Dendritic cell treated with granulocyte-macrophage colony-stimulating factor and Interleukin-4, amounts not matched to agents 40 ng/mL and 50 ng/mL, for 4 days (primary cell): ENCODE measurements at regions not wholly inside any gene's neighbourhood (a gene's known extent, or its start where the extent isn't known, plus 50 kb on each side); places are given as distances from the start of the nearest gene placed in this dataset.

Experiments
- H3K27ac Mint-ChIP-seq: one replicate; pipeline ENCODE4 v1.8.0; 2022; ENCODE audit warnings: mild to moderate bottlenecking, mixed read lengths
- H3K27me3 Mint-ChIP-seq: one replicate; pipeline ENCODE4 v1.8.0; 2022; ENCODE audit warnings: mild to moderate bottlenecking, mixed read lengths
- H3K36me3 Mint-ChIP-seq: one replicate; pipeline ENCODE4 v1.8.0; 2022; ENCODE audit warnings: low read depth, mixed read lengths
- H3K4me1 Mint-ChIP-seq: one replicate; pipeline ENCODE4 v1.8.0; 2022; ENCODE audit warnings: low read depth, mixed read lengths
- H3K4me3 Mint-ChIP-seq: one replicate; pipeline ENCODE4 v1.8.0; 2022; ENCODE audit warnings: mild to moderate bottlenecking, moderate library complexity, mixed read lengths
- H3K9me3 Mint-ChIP-seq: one replicate; pipeline ENCODE4 v1.8.0; 2022; ENCODE audit warnings: mixed read lengths
- intact Hi-C: fragments of 100-400 bp; cut with micrococcal nuclease; formaldehyde crosslinking; loops from one replicate; pipeline ENCODE4 v1.15.0; 2022

DNA sequence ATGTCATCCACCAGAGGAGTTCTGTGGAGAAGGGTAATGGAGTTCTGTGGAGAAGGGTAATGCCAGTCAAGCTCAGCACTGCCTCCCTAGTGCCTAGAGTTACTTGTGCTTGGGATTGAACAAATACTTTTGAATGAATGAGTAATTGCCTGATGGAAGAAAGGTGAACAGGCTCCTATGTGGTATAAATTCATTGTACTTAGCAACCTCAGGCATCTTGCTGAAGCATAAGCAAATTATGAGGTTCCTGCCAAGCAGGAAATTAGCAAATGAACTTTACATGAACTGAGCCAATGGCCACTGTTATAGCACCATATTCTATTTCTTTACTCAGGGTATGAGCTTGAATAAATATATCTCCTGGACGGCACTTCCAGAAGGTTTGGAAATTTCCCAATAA, 1047.2 kb downstream of the SLC6A15 start:
- Mint-ChIP-seq H3K27me3 (no peaks in the 10 kb centered on the region), H3K4me1 (no peaks in the 10 kb centered on the region), H3K27ac (no peak overlapping the region), H3K4me3 (no peak overlapping the region), H3K36me3 (no peaks in the 10 kb centered on the region), H3K9me3 (no peaks in the 10 kb centered on the region)
- intact Hi-C loops, result no loop called here

DNA sequence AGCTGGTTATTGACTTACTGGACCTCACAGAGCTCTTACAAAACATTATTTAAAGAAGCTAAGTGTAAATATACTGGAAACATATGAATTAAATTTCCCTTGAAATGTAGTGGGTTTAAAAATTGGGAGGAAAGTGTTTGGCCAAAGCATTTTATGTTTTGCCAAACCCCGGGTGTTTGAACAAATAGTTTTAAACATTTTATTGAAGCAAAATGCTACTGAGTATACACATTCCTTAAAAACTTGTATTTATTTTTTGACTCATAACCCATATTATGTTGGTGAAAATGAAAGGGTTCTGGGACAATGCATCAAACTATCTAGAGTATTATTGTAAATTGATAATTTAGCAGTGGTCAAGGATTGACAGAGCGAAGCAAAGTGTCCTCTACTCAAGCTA, 1048.5 kb downstream of the SLC6A15 start:
- no peaks in the 10 kb centered on the region for H3K4me1 Mint-ChIP-seq
- H3K27me3 Mint-ChIP-seq, result no peaks in the 10 kb centered on the region
- H3K9me3 Mint-ChIP-seq, result peaks cover 5% of the 10 kb centered on the region
- no peak overlapping the region for H3K4me3 Mint-ChIP-seq
- intact Hi-C loops, result no loop called here
- H3K36me3 Mint-ChIP-seq, result no peaks in the 10 kb centered on the region
- H3K27ac Mint-ChIP-seq, result no peak overlapping the region

DNA sequence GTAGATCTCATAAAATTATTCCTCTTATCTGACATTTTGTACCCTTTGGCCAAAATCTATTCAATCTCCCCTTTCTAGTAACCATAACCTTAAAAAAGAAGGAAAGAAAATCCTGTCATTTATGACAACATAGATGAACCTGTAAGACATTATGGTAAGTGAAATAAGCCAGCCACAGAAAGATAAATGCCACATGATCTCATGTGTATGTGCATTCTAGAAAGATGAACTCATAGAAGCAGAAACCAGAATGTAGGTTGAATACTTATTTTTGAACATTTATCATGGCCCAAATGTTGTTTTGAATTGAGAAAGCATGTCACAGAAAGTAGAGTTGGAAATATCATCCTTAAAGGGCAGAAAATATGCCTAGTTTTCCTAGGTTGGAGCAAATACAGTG, 1053.6 kb downstream of the SLC6A15 start:
- no peak overlapping the region for H3K4me3 Mint-ChIP-seq
- no peak overlapping the region for H3K27ac Mint-ChIP-seq
- no peaks in the 10 kb centered on the region for H3K36me3 Mint-ChIP-seq
- intact Hi-C loops, result no loop called here
- no peaks in the 10 kb centered on the region for H3K27me3 Mint-ChIP-seq
- peaks cover 46% of the 10 kb centered on the region for H3K9me3 Mint-ChIP-seq
- no peaks in the 10 kb centered on the region for H3K4me1 Mint-ChIP-seq

DNA sequence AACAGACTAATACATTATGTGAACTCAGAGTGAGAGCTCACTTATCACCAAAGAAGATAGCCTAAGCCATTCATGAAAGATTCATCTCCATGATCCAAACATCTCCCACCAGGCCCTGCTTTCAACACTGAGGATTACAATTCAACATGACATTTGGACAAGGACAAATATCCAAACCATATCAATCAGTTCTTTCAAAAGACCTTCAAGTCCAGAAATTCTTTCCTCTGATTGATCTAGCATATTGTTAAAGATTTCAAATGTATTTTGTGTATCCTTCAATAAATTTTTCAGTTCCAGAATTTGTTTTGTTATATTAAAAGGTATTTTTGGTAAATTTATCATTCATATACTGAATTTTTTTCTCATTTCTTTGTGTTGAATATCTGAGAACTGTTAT, 1055.8 kb downstream of the SLC6A15 start:
- no peak overlapping the region for H3K4me3 Mint-ChIP-seq
- intact Hi-C loops, result no loop called here
- no peaks in the 10 kb centered on the region for H3K4me1 Mint-ChIP-seq
- no peak overlapping the region for H3K27ac Mint-ChIP-seq
- H3K36me3 Mint-ChIP-seq, result no peaks in the 10 kb centered on the region
- no peaks in the 10 kb centered on the region for H3K27me3 Mint-ChIP-seq
- peaks cover 53% of the 10 kb centered on the region for H3K9me3 Mint-ChIP-seq

DNA sequence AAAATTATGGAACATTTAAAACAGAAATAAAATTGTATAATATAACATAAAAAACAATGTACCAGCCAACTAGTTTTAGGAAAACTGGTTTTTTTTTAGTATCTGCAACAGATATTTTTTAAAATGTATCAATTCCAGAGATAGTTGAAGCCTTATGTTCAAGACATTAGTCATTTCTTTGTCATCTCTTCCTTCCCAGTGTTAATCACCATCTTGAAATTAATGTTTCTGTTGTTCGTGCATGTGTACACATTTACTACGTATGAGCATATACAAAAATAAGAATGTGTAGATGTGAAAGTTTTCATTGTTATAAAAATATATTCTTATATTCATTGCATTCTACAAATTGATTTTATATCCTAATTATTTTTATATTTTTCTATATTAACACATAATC, 1062.1 kb downstream of the SLC6A15 start:
- intact Hi-C loops, result no loop called here

DNA sequence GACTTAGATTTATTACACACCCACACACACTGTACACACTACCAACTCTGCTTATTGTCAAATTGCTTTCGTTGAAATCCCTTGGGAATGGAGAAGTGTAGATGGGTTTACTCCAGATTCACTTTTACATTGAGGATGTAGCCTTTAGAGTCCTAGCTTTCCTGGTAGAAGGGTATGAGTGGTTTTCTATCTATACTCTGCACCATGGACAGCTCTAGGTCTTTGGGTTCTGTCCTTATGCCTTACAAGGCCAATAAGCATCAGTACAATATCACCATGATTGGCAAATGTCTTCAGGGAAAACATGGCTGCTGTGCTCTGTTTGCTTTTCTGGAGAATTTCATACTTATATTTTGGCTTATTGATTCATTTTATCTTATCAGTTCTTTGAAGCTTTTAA, 1063.9 kb downstream of the SLC6A15 start:
- no peak overlapping the region for H3K4me3 Mint-ChIP-seq
- no peaks in the 10 kb centered on the region for H3K27me3 Mint-ChIP-seq
- intact Hi-C loops, result no loop called here
- no peaks in the 10 kb centered on the region for H3K36me3 Mint-ChIP-seq
- H3K9me3 Mint-ChIP-seq, result peaks cover 10% of the 10 kb centered on the region
- no peak overlapping the region for H3K27ac Mint-ChIP-seq
- H3K4me1 Mint-ChIP-seq, result no peaks in the 10 kb centered on the region

More for the DNA sequence above, 1062.1 kb downstream of the SLC6A15 start:
- Mint-ChIP-seq H3K9me3 (peaks cover 20% of the 10 kb centered on the region), H3K36me3 (no peaks in the 10 kb centered on the region), H3K4me3 (no peak overlapping the region), H3K27ac (no peak overlapping the region), H3K27me3 (no peaks in the 10 kb centered on the region), H3K4me1 (no peaks in the 10 kb centered on the region)

DNA sequence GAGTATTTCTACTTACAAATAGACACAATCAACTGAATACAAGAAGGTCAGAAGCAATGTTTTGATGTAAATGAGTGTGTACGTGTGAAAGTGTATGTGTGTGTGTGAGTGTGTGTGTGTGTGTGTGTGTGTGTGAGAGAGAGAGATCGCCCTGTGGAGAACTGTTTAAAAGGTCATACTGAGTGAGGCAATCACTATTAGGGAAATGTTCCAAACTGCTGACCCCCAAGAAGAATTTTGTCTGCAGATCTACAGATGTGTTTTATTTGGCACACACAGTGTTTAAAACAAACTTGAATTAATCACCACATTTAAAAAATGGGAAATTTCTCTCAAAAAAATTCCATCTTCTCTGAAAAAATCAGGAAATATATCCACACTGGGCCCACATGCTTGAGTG, 1069.1 kb downstream of the SLC6A15 start:
- intact Hi-C loops, result no loop called here
- Mint-ChIP-seq H3K27me3 (no peaks in the 10 kb centered on the region), H3K9me3 (no peaks in the 10 kb centered on the region), H3K27ac (no peak overlapping the region), H3K36me3 (no peaks in the 10 kb centered on the region), H3K4me3 (no peak overlapping the region), H3K4me1 (no peaks in the 10 kb centered on the region)

DNA sequence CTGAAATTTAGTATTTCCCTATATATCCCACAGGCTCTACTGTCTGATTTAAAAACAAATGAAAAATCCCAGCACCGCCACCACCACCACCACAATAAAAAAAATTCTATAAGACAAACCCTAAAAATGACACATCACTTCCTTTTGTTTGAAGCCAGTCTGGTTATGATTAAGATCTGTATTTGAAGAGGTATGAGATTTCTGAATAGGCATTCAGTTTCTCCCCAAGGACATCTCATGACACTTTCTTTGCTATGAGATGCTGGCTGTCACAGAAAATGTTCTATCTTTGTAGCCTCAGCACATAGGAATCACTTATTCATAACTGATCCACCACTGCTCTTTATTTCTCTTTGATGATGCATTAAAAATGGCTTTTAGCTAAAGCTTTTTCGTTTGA, 1071.0 kb downstream of the SLC6A15 start:
- Mint-ChIP-seq H3K4me1 (no peaks in the 10 kb centered on the region), H3K4me3 (no peak overlapping the region), H3K27me3 (no peaks in the 10 kb centered on the region), H3K36me3 (no peaks in the 10 kb centered on the region), H3K9me3 (no peaks in the 10 kb centered on the region), H3K27ac (no peak overlapping the region)
- intact Hi-C loops, result no loop called here

DNA sequence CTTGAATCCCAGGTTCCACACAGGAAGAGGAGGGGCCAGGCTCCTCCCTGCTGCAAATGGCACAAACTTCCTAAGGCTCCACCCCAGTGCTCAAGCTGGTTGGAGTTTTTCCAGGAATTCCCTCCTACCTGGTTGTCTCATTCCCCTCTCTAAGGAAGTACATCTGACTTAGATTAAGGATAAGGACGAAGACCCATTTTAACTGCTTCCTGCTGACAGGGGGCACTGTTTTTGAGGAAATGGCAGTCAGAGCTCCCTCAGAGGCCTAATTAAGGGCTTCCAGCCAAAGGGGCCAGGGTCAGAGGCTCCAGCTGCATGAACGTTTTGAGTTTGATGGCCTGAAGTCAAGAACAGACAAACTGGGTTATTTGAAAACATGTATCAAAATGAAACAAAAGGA, 1084.7 kb downstream of the SLC6A15 start:
- Mint-ChIP-seq H3K9me3 (no peaks in the 10 kb centered on the region), H3K27me3 (no peaks in the 10 kb centered on the region), H3K27ac (no peak overlapping the region), H3K36me3 (no peaks in the 10 kb centered on the region), H3K4me3 (no peak overlapping the region), H3K4me1 (no peaks in the 10 kb centered on the region)
- intact Hi-C loops, result loop anchor here (10.0 kb wide), 1 partner anchor 1143 kb away; the partner anchor contains the start of gene TMTC2

DNA sequence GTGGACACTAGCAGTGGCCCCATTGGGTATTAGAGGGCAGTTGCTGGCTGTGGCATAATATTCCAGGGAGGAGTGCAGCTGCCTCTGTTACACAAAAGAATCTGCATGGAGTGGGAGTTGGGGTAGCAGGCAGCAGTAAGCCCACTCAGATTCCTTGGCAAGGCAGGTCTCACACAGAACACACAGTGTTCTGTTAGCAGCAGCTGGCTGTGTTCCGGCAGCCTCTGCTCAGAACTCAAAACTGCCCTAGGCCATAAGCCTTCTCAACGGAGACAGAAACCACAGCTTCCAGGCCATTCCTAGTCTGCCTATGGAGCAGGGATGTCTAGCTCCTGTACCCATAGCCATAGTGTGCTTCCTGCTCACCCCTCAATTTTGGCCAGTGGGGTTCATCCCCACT, 1085.4 kb downstream of the SLC6A15 start:
- Mint-ChIP-seq H3K4me1 (no peaks in the 10 kb centered on the region), H3K4me3 (no peak overlapping the region), H3K27ac (no peak overlapping the region), H3K27me3 (no peaks in the 10 kb centered on the region), H3K36me3 (no peaks in the 10 kb centered on the region), H3K9me3 (no peaks in the 10 kb centered on the region)
- intact Hi-C loops, result loop anchor here (10.0 kb wide), 1 partner anchor 1142 kb away; the partner anchor contains the start of gene TMTC2

DNA sequence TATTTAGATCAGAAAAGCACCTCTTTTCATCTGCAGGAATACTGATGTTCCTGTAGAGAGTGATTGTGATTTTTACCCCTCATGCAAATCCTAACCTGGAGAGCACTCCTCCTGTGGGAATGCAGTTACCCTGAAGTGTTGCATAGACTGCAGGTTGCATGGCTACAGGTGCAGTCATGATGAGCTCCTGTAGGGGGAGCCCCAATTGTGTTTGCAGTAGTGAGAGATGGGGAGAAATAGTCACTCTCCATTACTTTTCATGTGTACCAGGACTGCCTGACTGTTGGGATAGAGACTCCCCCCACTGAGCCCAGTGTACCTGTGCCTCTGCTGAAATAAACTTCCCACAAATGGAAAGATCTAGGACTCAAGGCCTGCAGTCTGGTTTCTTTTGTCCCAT, 1086.5 kb downstream of the SLC6A15 start:
- Mint-ChIP-seq H3K4me1 (no peaks in the 10 kb centered on the region), H3K4me3 (no peak overlapping the region), H3K36me3 (no peaks in the 10 kb centered on the region), H3K27ac (no peak overlapping the region), H3K9me3 (no peaks in the 10 kb centered on the region), H3K27me3 (no peaks in the 10 kb centered on the region)
- intact Hi-C loops, result loop anchor here (10.0 kb wide), 1 partner anchor 1141 kb away; the partner anchor contains the start of gene TMTC2

DNA sequence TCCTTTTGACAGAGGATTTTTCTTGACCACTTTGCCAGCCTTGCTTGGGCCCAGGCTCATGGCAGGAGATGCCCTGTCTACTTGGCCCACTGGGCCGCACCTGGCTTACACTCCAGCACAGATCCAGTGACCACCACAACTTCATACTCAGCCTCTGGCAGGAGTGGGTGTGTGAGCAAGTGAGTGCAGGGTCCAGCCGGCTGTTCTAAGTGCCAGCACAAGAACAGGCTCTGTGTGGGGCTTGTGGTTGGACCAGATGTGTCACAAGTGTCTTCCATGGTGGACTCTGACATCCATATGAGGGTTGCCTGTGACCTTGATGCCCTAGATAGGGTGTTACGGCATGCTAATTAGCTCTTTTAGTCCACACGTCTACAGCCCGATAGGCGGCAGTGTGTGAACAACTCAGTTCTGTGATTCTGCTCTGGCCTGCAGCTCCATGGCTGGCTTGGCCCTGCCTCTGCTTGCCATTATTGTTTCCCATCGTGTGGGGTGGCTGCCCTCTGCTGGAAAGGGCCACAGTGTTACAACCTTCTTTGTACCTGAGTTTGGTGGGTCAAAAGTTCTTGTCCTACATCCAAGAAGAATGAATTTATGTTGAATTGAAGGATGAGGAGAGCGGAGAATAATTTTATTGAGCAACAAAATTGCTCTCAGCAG, 1089.1 kb downstream of the SLC6A15 start:
- no peaks in the 10 kb centered on the region for H3K4me1 Mint-ChIP-seq
- no peaks in the 10 kb centered on the region for H3K36me3 Mint-ChIP-seq
- H3K27ac Mint-ChIP-seq, result no peak overlapping the region
- H3K27me3 Mint-ChIP-seq, result no peaks in the 10 kb centered on the region
- no peak overlapping the region for H3K4me3 Mint-ChIP-seq
- intact Hi-C loops, result loop anchor here (5.0 to 10.0 kb wide), 2 partner anchors 1139 to 1296 kb away; partner anchors contain the start of gene TMTC2
- H3K9me3 Mint-ChIP-seq, result no peaks in the 10 kb centered on the region

DNA sequence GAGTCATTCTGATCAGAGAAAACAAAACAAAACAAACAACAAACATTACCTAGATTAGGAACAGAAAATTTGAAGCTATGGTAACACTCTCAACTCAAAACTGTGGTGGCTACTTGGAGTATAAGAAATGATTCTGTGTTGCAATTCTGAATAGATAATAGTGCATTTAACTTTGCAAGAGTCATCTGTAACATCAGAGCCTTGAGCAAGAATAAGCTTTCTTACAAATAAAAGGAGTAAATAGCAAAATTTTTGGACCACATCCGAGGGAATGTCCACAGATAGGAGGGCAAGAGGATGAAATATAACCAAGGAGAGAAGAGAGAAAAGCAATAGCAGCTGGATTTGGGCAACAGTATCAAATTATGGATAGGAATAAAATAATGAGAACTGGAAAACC, 1090.6 kb downstream of the SLC6A15 start:
- no peaks in the 10 kb centered on the region for H3K36me3 Mint-ChIP-seq
- intact Hi-C loops, result loop anchor here (5.0 to 10.0 kb wide), 2 partner anchors 1137 to 1295 kb away; partner anchors contain the start of gene TMTC2
- H3K27me3 Mint-ChIP-seq, result no peaks in the 10 kb centered on the region
- H3K9me3 Mint-ChIP-seq, result no peaks in the 10 kb centered on the region
- H3K27ac Mint-ChIP-seq, result no peak overlapping the region
- no peak overlapping the region for H3K4me3 Mint-ChIP-seq
- H3K4me1 Mint-ChIP-seq, result no peaks in the 10 kb centered on the region

DNA sequence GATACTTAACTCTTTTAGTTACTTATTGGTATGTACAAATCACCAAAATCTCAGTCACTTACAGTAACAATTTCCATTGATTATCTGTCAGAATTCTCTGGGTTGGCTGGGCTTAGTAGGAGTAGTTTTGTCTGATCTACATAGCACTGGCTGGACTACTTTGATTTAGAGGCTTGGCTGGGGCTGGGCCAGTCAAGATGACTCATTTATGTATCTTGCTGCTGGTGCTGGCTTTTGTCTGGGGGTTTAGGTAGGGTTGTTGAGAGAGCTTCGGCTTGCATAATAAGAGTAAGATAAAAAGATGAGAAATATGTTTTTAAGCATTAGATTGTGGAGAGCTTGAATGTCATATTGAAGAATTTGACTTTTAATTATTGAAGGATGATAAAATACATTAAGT, 1093.7 kb downstream of the SLC6A15 start:
- intact Hi-C loops, result no loop called here
- H3K9me3 Mint-ChIP-seq, result no peaks in the 10 kb centered on the region
- H3K27ac Mint-ChIP-seq, result no peak overlapping the region
- H3K27me3 Mint-ChIP-seq, result no peaks in the 10 kb centered on the region
- H3K36me3 Mint-ChIP-seq, result no peaks in the 10 kb centered on the region
- H3K4me1 Mint-ChIP-seq, result no peaks in the 10 kb centered on the region
- H3K4me3 Mint-ChIP-seq, result no peak overlapping the region

DNA sequence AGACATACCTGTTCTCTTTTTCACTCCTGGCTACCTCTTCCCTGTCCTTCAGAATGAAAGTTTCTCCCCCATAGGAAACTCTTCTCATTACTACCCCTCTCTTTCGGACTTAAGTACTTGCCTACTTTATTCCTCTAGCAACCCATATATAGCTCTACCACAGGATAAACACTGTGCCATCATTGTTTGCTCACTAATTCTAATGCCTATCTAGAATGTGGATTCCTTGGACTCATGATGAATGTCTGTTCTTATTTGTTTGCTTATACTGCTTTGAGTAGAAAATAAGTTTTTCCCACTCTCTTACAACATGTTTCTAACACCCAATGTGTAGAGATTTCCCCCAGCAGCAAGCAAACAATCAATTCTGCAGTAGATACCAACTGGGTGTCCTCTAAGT, 1094.9 kb downstream of the SLC6A15 start:
- Mint-ChIP-seq H3K27me3 (no peaks in the 10 kb centered on the region), H3K36me3 (no peaks in the 10 kb centered on the region), H3K4me3 (no peak overlapping the region), H3K4me1 (no peaks in the 10 kb centered on the region), H3K27ac (no peak overlapping the region), H3K9me3 (no peaks in the 10 kb centered on the region)
- intact Hi-C loops, result no loop called here
